ENCODE measurements at regions not wholly inside any gene's neighbourhood (a gene's known extent, or its start where the extent isn't known, plus 50 kb on each side); places are given as distances from the start of the nearest gene placed in this dataset.

DNA sequence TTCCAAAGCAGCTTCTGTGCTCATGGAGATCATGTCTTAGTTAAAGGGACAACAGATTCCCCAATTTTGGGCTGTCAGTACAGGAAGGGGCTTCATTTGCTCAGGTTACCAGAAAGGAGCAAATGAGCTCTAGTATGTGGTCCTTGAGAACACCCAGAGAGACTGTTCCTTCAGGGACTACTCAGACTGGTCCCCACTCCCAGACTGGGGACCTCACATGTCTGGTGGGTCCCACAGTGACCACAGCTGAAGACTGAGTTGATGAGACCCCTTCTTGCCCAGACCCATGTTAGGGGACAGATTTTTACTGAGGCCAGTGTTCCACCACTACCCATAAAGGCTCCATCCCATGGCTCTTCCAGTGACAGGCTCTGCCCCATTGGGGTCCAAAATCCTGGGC is 1695.2 kb downstream of the TP53TG3F start:
- TF ChIP-seq CTCF (IDR thresholded peaks at IDR 0.05) (no peak), POLR2A (IDR thresholded peaks at IDR 0.05) (no peak)

Data from right lobe of liver (tissue), 4 donors.